HepG2 (cell line): ENCODE measurements at regions not wholly inside any gene's neighbourhood (a gene's known extent, or its start where the extent isn't known, plus 50 kb on each side); places are given as distances from the start of the nearest gene placed in this dataset.

Experiments
- ATAC-seq: fragments of 200-7000 bp; cut with Tn5 transposase; 3 replicates; pipeline ENCODE4 v1.9.1; 2020; ENCODE audit warnings: mild to moderate bottlenecking, moderate library complexity
- BruUV-seq: library from RNA; stranded (reverse); fragments of 400-500 nt; replicated peaks from 2 replicates; lab custom pipeline; 2021; lab: Mats Ljungman, UMichigan
- CTCF ChIA-PET: fragments of 300-600 bp; formaldehyde crosslinking; extraction: SDS; loops from one replicate; lab custom pipeline; 2021; ENCODE audit warnings: low total read pairs, inconsistent platforms, low intra/inter-chr PET ratio; lab: Yijun Ruan, JAX
- POLR2A ChIA-PET: fragments of 350-600 bp; sonication (Branson Sonifier 250); formaldehyde crosslinking; loops from one replicate; lab custom pipeline; 2020; ENCODE audit warnings: antibody characterized with exemption, inconsistent platforms; lab: Yijun Ruan, JAX
- DNase-seq: peaks from one replicate; pipeline ENCODE4 v3.0.0-alpha.2; 2015; ENCODE audit warnings: low spot score
- FAIRE-seq: peaks from 3 replicates; lab custom pipeline; 2011; peaks lifted over from hg19 to GRCh38; lab: Jason Lieb, UNC
- H2AFZ ChIP-seq: one replicate; pipeline ENCODE4 v1.6.1; 2011; ENCODE audit warnings: low read length, inconsistent platforms
- H3K27ac ChIP-seq: fragments of 300-600 bp; 3 replicates; pipeline ENCODE4 v1.8.0; 2011; ENCODE audit warnings: mixed run types, mild to moderate bottlenecking, mixed read lengths, low read length, inconsistent platforms; ENCODE audit not compliant: insufficient read depth; ENCODE audit errors: extremely low read length
- H3K27me3 ChIP-seq, 2 experiments: fragments of 200-600 bp in 1 of 2; 2 replicates in 1 of 2; 3 replicates in 1 of 2; pipeline versions ENCODE4 v1.6.0 to v1.8.0; 2011; ENCODE audit warnings: low read length in 2 of 2, mild to moderate bottlenecking in 2 of 2, moderate library complexity in 2 of 2, inconsistent platforms in 1 of 2; ENCODE audit not compliant: insufficient read depth in 2 of 2, control insufficient read depth in 1 of 2
- H3K36me3 ChIP-seq, 2 experiments: fragments of 200-600 bp in 1 of 2; replicated peaks in 1 of 2; 2 replicates in 1 of 2; 3 replicates in 1 of 2; pipeline versions ENCODE4 v1.5.1 to v1.8.0; 2011; ENCODE audit warnings: low read length in 2 of 2, inconsistent platforms in 1 of 2; ENCODE audit not compliant: insufficient read depth in 2 of 2, control insufficient read depth in 1 of 2
- H3K4me1 ChIP-seq: 2 replicates; pipeline ENCODE4 v1.5.1; 2012; ENCODE audit warnings: low read length, inconsistent platforms; ENCODE audit not compliant: insufficient read depth
- H3K4me2 ChIP-seq: 2 replicates; pipeline ENCODE4 v1.6.0; 2011; ENCODE audit warnings: low read depth, low read length, inconsistent platforms
- H3K4me3 ChIP-seq, 3 experiments: fragments of 200-600 bp in 1 of 3; sonication (generic), shearing (Covaris generic) in 1 of 3; replicated peaks in 1 of 3; 2 replicates each; pipeline ENCODE4 v1.5.1; 2011 to 2016; ENCODE audit warnings: low read length in 3 of 3, inconsistent platforms in 2 of 3, low read depth in 2 of 3, mild to moderate bottlenecking in 2 of 3, control low read depth in 1 of 3, mixed read lengths in 1 of 3; ENCODE audit not compliant: insufficient read depth in 1 of 3
- H3K79me2 ChIP-seq: one replicate; pipeline ENCODE4 v1.6.1; 2011; ENCODE audit warnings: low read length, inconsistent platforms; ENCODE audit not compliant: insufficient read depth
- H3K9ac ChIP-seq: 2 replicates; pipeline ENCODE4 v1.6.0; 2011; ENCODE audit warnings: mild to moderate bottlenecking, low read depth, low read length, inconsistent platforms; ENCODE audit not compliant: insufficient read depth
- H3K9me3 ChIP-seq: 2 replicates; pipeline ENCODE4 v1.5.1; 2012; ENCODE audit warnings: mild to moderate bottlenecking, low read length
- H4K20me1 ChIP-seq: 2 replicates; pipeline ENCODE4 v1.6.0; 2011; ENCODE audit warnings: inconsistent platforms, mild to moderate bottlenecking, low read length, moderate library complexity; ENCODE audit not compliant: insufficient read depth
- ARHGAP35 ChIP-seq: sonication (generic); formaldehyde crosslinking; IDR thresholded peaks from 2 replicates; pipeline ENCODE4 v1.9.0; 2022; ENCODE audit warnings: mild to moderate bottlenecking, inconsistent platforms, moderate library complexity, missing genetic modification reagents, borderline replicate concordance
- ATRX ChIP-seq: sonication (generic); formaldehyde crosslinking; IDR thresholded peaks from 2 replicates; pipeline ENCODE4 v1.4.0; 2020; ENCODE audit warnings: missing genetic modification reagents, borderline replicate concordance
- GABPB1 ChIP-seq: IDR thresholded peaks from 2 replicates; pipeline ENCODE4 v1.6.1; 2016; ENCODE audit warnings: mild to moderate bottlenecking, missing genetic modification reagents, moderate library complexity, missing compliant biosample characterization
- MTA1 ChIP-seq: sonication (generic); formaldehyde crosslinking; IDR thresholded peaks from 2 replicates; pipeline ENCODE4 v1.4.0; 2020; ENCODE audit warnings: missing genetic modification reagents, mild to moderate bottlenecking, borderline replicate concordance
- RFX1 ChIP-seq: fragments of 450-650 bp; IDR thresholded peaks from 2 replicates; pipeline ENCODE4 v1.6.1; 2017
- TAF1 ChIP-seq: sonication (generic); formaldehyde crosslinking; IDR thresholded peaks from 2 replicates; pipeline ENCODE4 v1.4.0; 2020; ENCODE audit warnings: missing genetic modification reagents
- THYN1 ChIP-seq: sonication (generic); formaldehyde crosslinking; IDR thresholded peaks from 2 replicates; pipeline ENCODE4 v1.8.1; 2023; ENCODE audit warnings: low read depth, mild to moderate bottlenecking, moderate library complexity, missing genetic modification reagents, borderline replicate concordance
- ZBTB21 ChIP-seq: sonication (generic); formaldehyde crosslinking; IDR thresholded peaks from 2 replicates; pipeline ENCODE4 v1.4.0; 2020; ENCODE audit warnings: missing genetic modification reagents
- ZBTB3 ChIP-seq: sonication (generic); formaldehyde crosslinking; IDR thresholded peaks from 2 replicates; pipeline ENCODE4 v1.4.0; 2020; ENCODE audit warnings: low read depth, mild to moderate bottlenecking, moderate library complexity, missing genetic modification reagents, borderline replicate concordance
- ZNF274 ChIP-seq: sonication (generic); formaldehyde crosslinking; IDR thresholded peaks from 2 replicates; pipeline ENCODE4 v1.5.1; 2020; ENCODE audit warnings: mild to moderate bottlenecking, missing genetic modification reagents
- ZNF414 ChIP-seq: sonication (generic); formaldehyde crosslinking; IDR thresholded peaks from 2 replicates; pipeline ENCODE4 v1.5.0; 2020; ENCODE audit warnings: missing genetic modification reagents
- ZNF44 ChIP-seq: sonication (generic); formaldehyde crosslinking; IDR thresholded peaks from 2 replicates; pipeline ENCODE4 v1.5.1; 2020; ENCODE audit warnings: mild to moderate bottlenecking, missing genetic modification reagents
- ZNF609 ChIP-seq: sonication (generic); formaldehyde crosslinking; IDR thresholded peaks from 2 replicates; pipeline ENCODE4 v1.4.0; 2020; ENCODE audit warnings: mild to moderate bottlenecking, missing genetic modification reagents, borderline replicate concordance
- ZNF644 ChIP-seq: IDR thresholded peaks from 2 replicates; pipeline ENCODE4 v1.6.1; 2016; ENCODE audit warnings: low read depth
- ZNF674 ChIP-seq: sonication (generic); formaldehyde crosslinking; IDR thresholded peaks from 2 replicates; pipeline ENCODE4 v1.5.0; 2020; ENCODE audit warnings: low read depth, mild to moderate bottlenecking, missing genetic modification reagents
- WGBS: methylation state at CpG from one replicate; pipeline ENCODE4 v1.1.6; 2017; ENCODE audit warnings: low lambda C conversion rate; 5-methylcytosine and 5-hydroxymethylcytosine counted together
- in situ Hi-C: cut with HindIII; loops from 2 replicates; pipeline ENCODE4 v1.10.0; 2017; ENCODE audit warnings: low pct_unique_long_range_greater_than_20kb; ENCODE audit not compliant: extremely low pct_ligation_motif_present
- intact Hi-C: fragments of 100-400 bp; cut with micrococcal nuclease; formaldehyde crosslinking; loops from one replicate; pipeline ENCODE4 v1.10.0; 2022; ENCODE audit not compliant: unreplicated experiment

GRCh38 chr7:63876707-63877322 lies 121.8 kb upstream of the ZNF722 start:
- no peaks in the 10 kb centered on the region for H3K4me1 ChIP-seq
- no peaks in the 10 kb centered on the region for H3K36me3 ChIP-seq
- H3K27me3 ChIP-seq = no peaks in the 10 kb centered on the region
- H3K4me2 ChIP-seq = no peak overlapping the region
- H3K4me3 ChIP-seq = no peak overlapping the region
- no TSS peak for BruUV-seq
- no peak for TF ChIP-seq ZNF609
- TF ChIP-seq ZNF274 = peak; percentile 94; the same call in 1 of the 2 replicates
- H4K20me1 ChIP-seq = no peaks in the 10 kb centered on the region
- H3K9me3 ChIP-seq = peaks cover 89% of the 10 kb centered on the region
- H2AFZ ChIP-seq = no peak overlapping the region
- intact Hi-C loops (no loop called here), in situ Hi-C loops (no loop called here)
- no peak for DNase-seq
- no peaks in the 10 kb centered on the region for H3K79me2 ChIP-seq
- ChIA-PET POLR2A (no interaction called here), CTCF (no interaction called here)
- H3K27ac ChIP-seq = no peak overlapping the region
- H3K9ac ChIP-seq = no peak overlapping the region
- ATAC-seq = no peak
- FAIRE-seq = no peak
- WGBS = 5% methylated on average over 1 of the region's 1 CpG

- no peak overlapping the region for H3K4me3 ChIP-seq
- no peak overlapping the region for H3K9ac ChIP-seq
- H3K9me3 ChIP-seq = peaks cover 97% of the 10 kb centered on the region
- H3K4me2 ChIP-seq = no peak overlapping the region
- FAIRE-seq (no peak), DNase-seq (no peak), ATAC-seq (no peak)
- H4K20me1 ChIP-seq = no peaks in the 10 kb centered on the region
- whole genome bisulfite sequencing = 3% methylated on average over 5 of the region's 5 CpGs
- H3K36me3 ChIP-seq = no peaks in the 10 kb centered on the region
- in situ Hi-C loops (no loop called here), intact Hi-C loops (no loop called here)
- BruUV-seq = no TSS peak
- ChIA-PET CTCF (no interaction called here), POLR2A (no interaction called here)
- H3K27ac ChIP-seq = no peak overlapping the region
- no peak overlapping the region for H2AFZ ChIP-seq
- no peaks in the 10 kb centered on the region for H3K4me1 ChIP-seq
- H3K27me3 ChIP-seq = no peaks in the 10 kb centered on the region
- no peaks in the 10 kb centered on the region for H3K79me2 ChIP-seq
- no peak for TF ChIP-seq MTA1 (CRISPR knock-in tag)
- no peak for TF ChIP-seq TAF1 (CRISPR knock-in tag)
- no peak for TF ChIP-seq THYN1 (CRISPR knock-in tag)
- TF ChIP-seq ATRX (CRISPR knock-in tag) = no peak
- TF ChIP-seq RFX1 = no peak
- no peak for TF ChIP-seq ZBTB3
- no peak for TF ChIP-seq ZNF674 (CRISPR knock-in tag)
- no peak for TF ChIP-seq ZNF44 (CRISPR knock-in tag)
- no peak for TF ChIP-seq ZNF414 (CRISPR knock-in tag)
- no peak for TF ChIP-seq ARHGAP35 (CRISPR knock-in tag)
- no peak for TF ChIP-seq ZNF644
- no peak for TF ChIP-seq GABPB1
- TF ChIP-seq ZBTB21 (CRISPR knock-in tag) = no peak
These were observed 111.6 kb upstream of the ZNF722 start for GRCh38 chr7:63887031-63887430.
